Endothelial cell of umbilical vein (primary cell): ENCODE measurements at regions not wholly inside any gene's neighbourhood (a gene's known extent, or its start where the extent isn't known, plus 50 kb on each side); places are given as distances from the start of the nearest gene placed in this dataset.

Experiments used
- BruUV-seq: library from RNA; stranded (reverse); fragments of 400-500 nt; replicated peaks from 2 replicates; lab custom pipeline; 2021; lab: Mats Ljungman, UMichigan
- CTCF ChIA-PET: fragments of 300-600, 350-600 bp; sonication (Branson Sonifier 250); formaldehyde crosslinking; loops from one replicate; lab custom pipeline; 2021; ENCODE audit warnings: antibody characterized with exemption, inconsistent platforms; lab: Charles Lee
- POLR2A ChIA-PET: fragments of 300-600, 350-600 bp; sonication (Branson Sonifier 250); formaldehyde crosslinking; loops from one replicate; lab custom pipeline; 2021; ENCODE audit warnings: antibody characterized with exemption, inconsistent platforms; lab: Charles Lee
- DNase-seq: peaks from one replicate; pipeline ENCODE4 v3.0.0-alpha.2; 2011; ENCODE audit warnings: low read depth, low spot score
- FAIRE-seq: peaks from 2 replicates; lab custom pipeline; 2011; peaks lifted over from hg19 to GRCh38; lab: Jason Lieb, UNC
- H2AFZ ChIP-seq: 2 replicates; pipeline ENCODE4 v1.6.0; 2012; ENCODE audit warnings: low read depth, low read length, control low read depth, inconsistent platforms
- H3K27ac ChIP-seq: 2 replicates; pipeline ENCODE4 v1.5.1; 2011; ENCODE audit warnings: low read depth, mild to moderate bottlenecking, control low read depth, low read length, moderate library complexity; ENCODE audit not compliant: insufficient read depth
- H3K27me3 ChIP-seq, 2 experiments: 2 replicates each; pipeline versions ENCODE4 v1.6.0 to v1.6.1; 2011; ENCODE audit warnings: low read length in 2 of 2, mixed read lengths in 1 of 2; ENCODE audit not compliant: control insufficient read depth in 2 of 2, insufficient read depth in 2 of 2
- H3K36me3 ChIP-seq, 2 experiments: 2 replicates in 1 of 2; 3 replicates in 1 of 2; pipeline ENCODE4 v1.5.1; 2011; ENCODE audit warnings: low read length in 2 of 2, mild to moderate bottlenecking in 1 of 2, moderate library complexity in 1 of 2; ENCODE audit not compliant: control insufficient read depth in 2 of 2, insufficient read depth in 2 of 2; ENCODE audit errors: extremely low read depth in 1 of 2
- H3K4me1 ChIP-seq: 3 replicates; pipeline ENCODE4 v1.5.1; 2011; ENCODE audit warnings: mild to moderate bottlenecking, low read length; ENCODE audit not compliant: control insufficient read depth, insufficient read depth; ENCODE audit errors: extremely low read depth
- H3K4me2 ChIP-seq: 2 replicates; pipeline ENCODE4 v1.6.1; 2011; ENCODE audit warnings: low read length, control low read depth, mixed read lengths; ENCODE audit not compliant: insufficient read depth
- H3K4me3 ChIP-seq, 3 experiments: fragments of 200-600 bp in 1 of 3; sonication (generic), shearing (Covaris generic) in 1 of 3; replicated peaks in 1 of 3; 2 replicates each; pipeline ENCODE4 v1.5.1; 2011 to 2016; ENCODE audit warnings: control low read depth in 3 of 3, low read length in 3 of 3, mild to moderate bottlenecking in 2 of 3, inconsistent platforms in 1 of 3, low read depth in 1 of 3, moderate library complexity in 1 of 3; ENCODE audit not compliant: insufficient read depth in 1 of 3
- H3K79me2 ChIP-seq: 2 replicates; pipeline ENCODE4 v1.6.0; 2012; ENCODE audit warnings: low read length, inconsistent platforms; ENCODE audit not compliant: control insufficient read depth, insufficient read depth
- H3K9ac ChIP-seq: replicated peaks from 2 replicates; pipeline ENCODE3; 2011; ENCODE audit warnings: low read length, control low read depth; ENCODE audit not compliant: insufficient read depth; ENCODE audit errors: extremely low read depth
- H3K9me1 ChIP-seq: replicated peaks from 3 replicates; pipeline ENCODE4 v1.6.0; 2011; ENCODE audit warnings: mild to moderate bottlenecking, low read length; ENCODE audit not compliant: control insufficient read depth, insufficient read depth; ENCODE audit errors: extremely low read depth
- H3K9me3 ChIP-seq: replicated peaks from 2 replicates; pipeline ENCODE4 v1.5.1; 2012; ENCODE audit warnings: low read length, inconsistent platforms; ENCODE audit not compliant: control insufficient read depth, insufficient read depth
- H4K20me1 ChIP-seq: replicated peaks from 2 replicates; pipeline ENCODE3; 2011; ENCODE audit warnings: mild to moderate bottlenecking, low read length; ENCODE audit not compliant: control insufficient read depth, insufficient read depth; ENCODE audit errors: extremely low read depth
- CTCF ChIP-seq, 2 donors: IDR thresholded peaks; 1 replicate in 1 of 2; 2 replicates in 1 of 2; pipeline ENCODE4 v1.5.1; 2011; ENCODE audit warnings: low read length in 2 of 2, mild to moderate bottlenecking in 2 of 2, moderate library complexity in 2 of 2, control low read depth in 1 of 2, inconsistent platforms in 1 of 2, low read depth in 1 of 2; ENCODE audit not compliant: insufficient read depth in 1 of 2; ENCODE audit errors: extremely low read depth in 1 of 2
- EZH2 ChIP-seq: IDR thresholded peaks from 2 replicates; pipeline ENCODE4 v1.6.1; 2012; ENCODE audit warnings: borderline replicate concordance, low read depth, mild to moderate bottlenecking, moderate library complexity, low read length, inconsistent platforms; ENCODE audit not compliant: severe bottlenecking
- FOS ChIP-seq: IDR thresholded peaks from 2 replicates; pipeline ENCODE4 v1.6.1; 2011; ENCODE audit warnings: mild to moderate bottlenecking, low read length, moderate library complexity, borderline replicate concordance; ENCODE audit not compliant: insufficient read depth
- JUN ChIP-seq: IDR thresholded peaks from 2 replicates; pipeline ENCODE4 v1.6.1; 2011; ENCODE audit warnings: borderline replicate concordance, low read depth; ENCODE audit not compliant: insufficient read length, insufficient read depth
- MYC ChIP-seq: IDR thresholded peaks from one replicate; pipeline ENCODE4 v1.6.1; 2011; ENCODE audit warnings: mild to moderate bottlenecking, low read depth, low read length
- dilution Hi-C: fragments of 300-500 bp; cut with MboI; formaldehyde crosslinking; loops from one replicate; pipeline ENCODE4 v1.15.0; 2019; ENCODE audit warnings: low sequenced_read_pairs; ENCODE audit not compliant: extremely low pct_ligation_motif_present
- intact Hi-C: fragments of 100-400 bp; cut with micrococcal nuclease; formaldehyde crosslinking; loops from one replicate; pipeline ENCODE4 v1.10.0; 2022
- TF ChIP-seq, protein P1 (sequence below): IDR thresholded peaks from 2 replicates; pipeline ENCODE4 v1.6.1; 2011; ENCODE audit not compliant: insufficient read depth, insufficient read length

DNA sequence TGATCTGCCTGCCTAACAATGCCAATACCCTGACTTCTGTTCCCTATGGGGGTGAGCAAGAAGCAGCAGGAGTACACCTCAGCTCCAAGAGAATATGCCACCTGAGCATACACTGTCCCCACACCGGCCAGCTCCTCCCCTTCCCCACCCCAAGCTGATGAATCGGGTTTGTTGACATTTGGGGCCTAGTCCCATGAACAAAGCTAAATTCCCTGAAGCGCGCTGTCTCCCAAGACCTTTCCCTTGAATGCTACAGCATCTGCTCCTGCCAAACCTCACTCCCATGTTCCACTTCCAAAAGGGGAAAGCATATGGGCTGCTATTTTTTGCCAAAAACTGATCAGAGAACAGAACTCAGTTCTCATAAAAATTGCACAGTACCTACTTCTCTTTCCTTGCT lies 220.4 kb upstream of the CAMK1G start:
- ChIA-PET CTCF (interaction anchor here (1.2 to 1.5 kb wide), 2 partner anchors 9 to 12 kb away, joined by 3 to 4 read pairs; no protein-coding TSS in a partner anchor), POLR2A (no interaction called here)
- DNase-seq: no peak

More for the DNA sequence above, 220.4 kb upstream of the CAMK1G start:
- intact Hi-C loops: no loop called here
- Histone ChIP-seq H3K4me3 (no peak overlapping the region), H3K9ac (no peak overlapping the region), H3K36me3 (no peaks in the 10 kb centered on the region), H4K20me1 (no peaks in the 10 kb centered on the region), H3K4me1 (no peaks in the 10 kb centered on the region), H3K9me3 (no peaks in the 10 kb centered on the region), H3K27me3 (no peaks in the 10 kb centered on the region), H3K9me1 (no peaks in the 10 kb centered on the region), H3K4me2 (no peak overlapping the region), H3K79me2 (no peaks in the 10 kb centered on the region), H2AFZ (no peak overlapping the region), H3K27ac (no peak overlapping the region)
- TF ChIP-seq FOS (no peak), MYC (no peak), JUN (no peak), CTCF (IDR thresholded peaks at IDR 0.05; ENCODE audit: extremely low read depth in 1 of 2, insufficient read depth in 1 of 2, low read depth in 1 of 2, low read length in 2 of 2) (no peak), EZH2 (no peak)
- TF ChIP-seq, protein P1, sequence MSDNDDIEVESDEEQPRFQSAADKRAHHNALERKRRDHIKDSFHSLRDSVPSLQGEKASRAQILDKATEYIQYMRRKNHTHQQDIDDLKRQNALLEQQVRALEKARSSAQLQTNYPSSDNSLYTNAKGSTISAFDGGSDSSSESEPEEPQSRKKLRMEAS: no peak
- dilution Hi-C loops: no loop called here
- no peak for FAIRE-seq
- no TSS peak for BruUV-seq
